ENCODE measurements at regions not wholly inside any gene's neighbourhood (a gene's known extent, or its start where the extent isn't known, plus 50 kb on each side); places are given as distances from the start of the nearest gene placed in this dataset.

- no peak overlapping the region for H4K8ac ChIP-seq (replicated peaks; ENCODE audit: insufficient read length, low read depth, low read length)
- WGBS (ENCODE audit: extremely low coverage, insufficient read length, low lambda C conversion rate), result no CpG with 5 or more reads among the region's 8 CpGs
- Mint-ChIP-seq H3K9me3 (no peaks in the 10 kb centered on the region), H3K4me1 (peaks cover 47 to 53% of the 10 kb centered on the region in 2 experiments), H3K36me3 (ENCODE audit: insufficient read depth in 1 of 3, low read depth in 3 of 3) (no peaks in the 10 kb centered on the region; a peak in 1 of 7 replicates), H3K4me3 (peak overlapping the region in 1 of 2 experiments; percentile 60; a peak in 3 of 5 replicates), H3K27ac (peak overlapping the region in 1 of 3 experiments; percentile 92; a peak in 2 of 7 replicates), H3K27me3 (ENCODE audit: low read depth) (peaks cover 15% of the 10 kb centered on the region)
- no peaks in the 10 kb centered on the region for H4K20me1 ChIP-seq (ENCODE audit: control insufficient read depth, insufficient read depth, insufficient read length)
- H3K14ac ChIP-seq (ENCODE audit: insufficient read depth, low read length), result no peak overlapping the region
- H3K79me2 ChIP-seq (ENCODE audit: insufficient read depth, low read length), result no peaks in the 10 kb centered on the region
- no peak for DNase-seq
- H2BK5ac ChIP-seq (ENCODE audit: insufficient read length, low read length), result no peak overlapping the region
- H3K9ac ChIP-seq (ENCODE audit: extremely low read depth, insufficient read length, low read length), result no peak overlapping the region
- H2AK5ac ChIP-seq (ENCODE audit: insufficient read length, low read length), result no peak overlapping the region
- H3K4me1 ChIP-seq (ENCODE audit: insufficient read depth, low read length), result peaks cover 21% of the 10 kb centered on the region; the same call in 1 of the 2 replicates
- no peak overlapping the region for H3T11ph ChIP-seq (ENCODE audit: low read length)
- no peak overlapping the region for H3K4ac ChIP-seq (ENCODE audit: low read depth, low read length)
- no peak overlapping the region for H3K27ac ChIP-seq (ENCODE audit: insufficient read length, low read depth, low read length)
- H2BK12ac ChIP-seq (ENCODE audit: insufficient read length, low read depth, low read length), result no peak overlapping the region
- H4K5ac ChIP-seq (ENCODE audit: insufficient read length, low read depth, low read length), result no peak overlapping the region
- H2AFZ ChIP-seq (ENCODE audit: low read length), result no peak overlapping the region
- H3K23ac ChIP-seq (ENCODE audit: insufficient read length, low read depth, low read length), result no peak overlapping the region
- no peaks in the 10 kb centered on the region for H3K27me3 ChIP-seq (ENCODE audit: insufficient read depth, low read length)
- H3K4me2 ChIP-seq (ENCODE audit: insufficient read depth, insufficient read length, low read length), result peak overlapping the region; percentile 8
- no peaks in the 10 kb centered on the region for H3K79me1 ChIP-seq (ENCODE audit: insufficient read depth, low read depth, low read length, poor library complexity, severe bottlenecking)
- no peak overlapping the region for H2BK20ac ChIP-seq (ENCODE audit: low read depth, low read length, poor library complexity, severe bottlenecking)
- H3K56ac ChIP-seq (ENCODE audit: insufficient read length, low read depth, low read length), result no peak overlapping the region
- H3K9me3 ChIP-seq (ENCODE audit: control insufficient read depth, low read depth, low read length), result no peaks in the 10 kb centered on the region
- no peak overlapping the region for H2BK15ac ChIP-seq (ENCODE audit: low read depth, low read length)
- H3K18ac ChIP-seq (ENCODE audit: insufficient read length, low read depth, low read length), result peak overlapping the region; percentile 13
- TF ChIP-seq CTCF (conservative IDR thresholded peaks at IDR 0.05), result no peak
- no peak overlapping the region for H2BK120ac ChIP-seq (ENCODE audit: low read depth, low read length, poor library complexity, severe bottlenecking)
- H4K91ac ChIP-seq (ENCODE audit: insufficient read length, low read depth, low read length), result no peak overlapping the region
- no peaks in the 10 kb centered on the region for H3K23me2 ChIP-seq (ENCODE audit: insufficient read length, low read depth, low read length, poor library complexity, severe bottlenecking)
Measured at GRCh38 chr2:47239119-47239969, 63.0 kb upstream of the CALM2 start.
